Neural cell (in vitro differentiated cells): ENCODE measurements at regions not wholly inside any gene's neighbourhood (a gene's known extent, or its start where the extent isn't known, plus 50 kb on each side); places are given as distances from the start of the nearest gene placed in this dataset.

Source experiments
- H2AFZ ChIP-seq: fragments of 200-600, 300-800 bp; sonication (generic), shearing (Covaris generic); 2 replicates; pipeline ENCODE4 v1.6.0; 2014; ENCODE audit warnings: low read depth, mild to moderate bottlenecking, antibody characterized with exemption, low read length, moderate library complexity
- H3F3A ChIP-seq: fragments of 200-600 bp; shearing (Covaris generic); 2 replicates; pipeline ENCODE4 v1.6.1; 2016; ENCODE audit warnings: mild to moderate bottlenecking, moderate library complexity, mixed read lengths, antibody characterized with exemption, low read length; ENCODE audit not compliant: insufficient read depth, poor library complexity, severe bottlenecking
- H3K27ac ChIP-seq: fragments of 200-600, 300-800 bp; sonication (generic), shearing (Covaris generic); 2 replicates; pipeline ENCODE4 v1.5.1; 2014; ENCODE audit warnings: mild to moderate bottlenecking, low read length, moderate library complexity
- H3K27me3 ChIP-seq: fragments of 300-800, 200-600 bp; sonication (generic), shearing (Covaris generic); 2 replicates; pipeline ENCODE4 v1.6.0; 2014; ENCODE audit warnings: mild to moderate bottlenecking, low read depth, low read length, moderate library complexity; ENCODE audit not compliant: insufficient read depth
- H3K36me3 ChIP-seq: fragments of 300-800, 200-600 bp; sonication (generic), shearing (Covaris generic); 2 replicates; pipeline ENCODE4 v1.5.1; 2014; ENCODE audit warnings: mild to moderate bottlenecking, antibody characterized with exemption, low read length, moderate library complexity; ENCODE audit not compliant: insufficient read depth
- H3K4me2 ChIP-seq: fragments of 300-800, 200-600 bp; sonication (generic), shearing (Covaris generic); 2 replicates; pipeline ENCODE4 v1.6.0; 2014; ENCODE audit warnings: mild to moderate bottlenecking, low read length
- H3K4me3 ChIP-seq: fragments of 300-800, 200-600 bp; sonication (generic), shearing (Covaris generic); 2 replicates; pipeline ENCODE4 v1.5.1; 2014; ENCODE audit warnings: mild to moderate bottlenecking, low read length, moderate library complexity
- H3K79me2 ChIP-seq: fragments of 200-600 bp; shearing (Covaris generic); replicated peaks from 2 replicates; pipeline ENCODE4 v1.6.0; 2014; ENCODE audit warnings: mild to moderate bottlenecking, low read length, moderate library complexity; ENCODE audit not compliant: insufficient read depth
- H3K9ac ChIP-seq: fragments of 300-800, 200-600 bp; sonication (generic), shearing (Covaris generic); 2 replicates; pipeline ENCODE4 v1.6.1; 2016; ENCODE audit warnings: mild to moderate bottlenecking, low read length, mixed read lengths
- H3K9me2 ChIP-seq: fragments of 200-600 bp; shearing (Covaris generic); 2 replicates; pipeline ENCODE4 v1.6.1; 2016; ENCODE audit warnings: mild to moderate bottlenecking, low read length, mixed read lengths; ENCODE audit not compliant: insufficient read depth
- H3K9me3 ChIP-seq: fragments of 200-600, 300-800 bp; sonication (generic), shearing (Covaris generic); 2 replicates; pipeline ENCODE4 v1.6.1; 2016; ENCODE audit warnings: mild to moderate bottlenecking, mixed run types, low read length, moderate library complexity, mixed read lengths
- H4K20me1 ChIP-seq: fragments of 200-600 bp; shearing (Covaris generic); 2 replicates; pipeline ENCODE4 v1.6.1; 2016; ENCODE audit warnings: mild to moderate bottlenecking, mixed run types; ENCODE audit not compliant: insufficient read depth
- CTCF ChIP-seq: fragments of 450-650 bp; IDR thresholded peaks from 2 replicates; pipeline ENCODE4 v1.5.1; 2014; ENCODE audit warnings: antibody characterized with exemption, mild to moderate bottlenecking, moderate library complexity; ENCODE audit not compliant: poor library complexity, severe bottlenecking
- EP300 ChIP-seq: fragments of 450-650 bp; conservative IDR thresholded peaks from 2 replicates; pipeline ENCODE4 v1.6.1; 2014; ENCODE audit warnings: antibody characterized with exemption, mild to moderate bottlenecking, moderate library complexity; ENCODE audit not compliant: poor library complexity, severe bottlenecking
- EZH2 ChIP-seq: fragments of 200-600, 300-800 bp; shearing (Covaris generic), sonication (generic); IDR thresholded peaks from 2 replicates; pipeline ENCODE4 v1.6.1; 2014; ENCODE audit warnings: antibody characterized with exemption, low read length, borderline replicate concordance, mild to moderate bottlenecking; ENCODE audit not compliant: insufficient read depth, poor library complexity, severe bottlenecking
- MXI1 ChIP-seq: fragments of 450-650 bp; conservative IDR thresholded peaks from 2 replicates; pipeline ENCODE4 v1.6.1; 2014; ENCODE audit warnings: antibody characterized with exemption, mild to moderate bottlenecking; ENCODE audit not compliant: poor library complexity, severe bottlenecking
- POLR2AphosphoS5 ChIP-seq: IDR thresholded peaks from 2 replicates; pipeline ENCODE4 v1.6.1; 2012
- RAD21 ChIP-seq: fragments of 450-650 bp; conservative IDR thresholded peaks from 2 replicates; pipeline ENCODE4 v1.6.1; 2014; ENCODE audit warnings: antibody characterized with exemption, mild to moderate bottlenecking, moderate library complexity
- REST ChIP-seq: IDR thresholded peaks from 2 replicates; pipeline ENCODE4 v1.6.1; 2012; ENCODE audit warnings: borderline replicate concordance
- SMC3 ChIP-seq: fragments of 450-650 bp; conservative IDR thresholded peaks from 2 replicates; pipeline ENCODE4 v1.6.1; 2014; ENCODE audit warnings: antibody characterized with exemption, mild to moderate bottlenecking, moderate library complexity; ENCODE audit not compliant: poor library complexity
- TAF1 ChIP-seq: IDR thresholded peaks from 2 replicates; pipeline ENCODE4 v1.6.1; 2012; ENCODE audit warnings: low read depth

- Histone ChIP-seq H3K4me2 (no peak overlapping the region), H3F3A (no peaks in the 10 kb centered on the region), H2AFZ (no peak overlapping the region), H3K9me2 (no peaks in the 10 kb centered on the region), H3K36me3 (no peaks in the 10 kb centered on the region), H4K20me1 (no peaks in the 10 kb centered on the region), H3K9ac (no peak overlapping the region), H3K27me3 (no peaks in the 10 kb centered on the region), H3K27ac (no peak overlapping the region), H3K79me2 (no peaks in the 10 kb centered on the region), H3K4me3 (no peak overlapping the region), H3K9me3 (no peaks in the 10 kb centered on the region)
- TF ChIP-seq EP300: no peak
- no peak for TF ChIP-seq TAF1
- no peak for TF ChIP-seq CTCF
- TF ChIP-seq POLR2AphosphoS5: no peak
- TF ChIP-seq SMC3: no peak
- TF ChIP-seq REST: no peak
- no peak for TF ChIP-seq MXI1
- TF ChIP-seq EZH2: no peak
- no peak for TF ChIP-seq RAD21
These were observed 1270.9 kb downstream of the ADGRL3 start for GRCh38 chr4:62471021-62471420.

- no peak overlapping the region for H3K4me3 ChIP-seq
- H3F3A ChIP-seq: no peaks in the 10 kb centered on the region
- H3K4me2 ChIP-seq: no peak overlapping the region
- no peaks in the 10 kb centered on the region for H4K20me1 ChIP-seq
- H3K9ac ChIP-seq: no peak overlapping the region
- H3K79me2 ChIP-seq: no peaks in the 10 kb centered on the region
- no peak overlapping the region for H2AFZ ChIP-seq
- no peaks in the 10 kb centered on the region for H3K9me3 ChIP-seq
- H3K27me3 ChIP-seq: no peaks in the 10 kb centered on the region
- no peak overlapping the region for H3K27ac ChIP-seq
- no peak for TF ChIP-seq RAD21
- TF ChIP-seq REST: no peak
- no peak for TF ChIP-seq SMC3
- no peak for TF ChIP-seq EZH2
- TF ChIP-seq CTCF: no peak
- no peak for TF ChIP-seq POLR2AphosphoS5
- no peak for TF ChIP-seq TAF1
- TF ChIP-seq MXI1: no peak
- TF ChIP-seq EP300: no peak
- no peaks in the 10 kb centered on the region for H3K9me2 ChIP-seq
- no peaks in the 10 kb centered on the region for H3K36me3 ChIP-seq
These were observed 1270.4 kb downstream of the ADGRL3 start for GRCh38 chr4:62470421-62470983.
